Epithelial cell of proximal tubule (primary cell): ENCODE measurements at regions not wholly inside any gene's neighbourhood (a gene's known extent, or its start where the extent isn't known, plus 50 kb on each side); places are given as distances from the start of the nearest gene placed in this dataset.

Source experiments
- DNase-seq: peaks from one replicate; pipeline ENCODE4 v3.0.0-alpha.2; 2011; ENCODE audit warnings: low read depth
- H3K4me3 ChIP-seq: 2 replicates; pipeline ENCODE4 v1.5.1; 2011; ENCODE audit warnings: low read depth, mild to moderate bottlenecking, low read length
- TF ChIP-seq, protein P1 (sequence below): conservative IDR thresholded peaks from 2 replicates; pipeline ENCODE4 v1.5.1; 2012; ENCODE audit warnings: low read depth, mild to moderate bottlenecking, low read length

DNA sequence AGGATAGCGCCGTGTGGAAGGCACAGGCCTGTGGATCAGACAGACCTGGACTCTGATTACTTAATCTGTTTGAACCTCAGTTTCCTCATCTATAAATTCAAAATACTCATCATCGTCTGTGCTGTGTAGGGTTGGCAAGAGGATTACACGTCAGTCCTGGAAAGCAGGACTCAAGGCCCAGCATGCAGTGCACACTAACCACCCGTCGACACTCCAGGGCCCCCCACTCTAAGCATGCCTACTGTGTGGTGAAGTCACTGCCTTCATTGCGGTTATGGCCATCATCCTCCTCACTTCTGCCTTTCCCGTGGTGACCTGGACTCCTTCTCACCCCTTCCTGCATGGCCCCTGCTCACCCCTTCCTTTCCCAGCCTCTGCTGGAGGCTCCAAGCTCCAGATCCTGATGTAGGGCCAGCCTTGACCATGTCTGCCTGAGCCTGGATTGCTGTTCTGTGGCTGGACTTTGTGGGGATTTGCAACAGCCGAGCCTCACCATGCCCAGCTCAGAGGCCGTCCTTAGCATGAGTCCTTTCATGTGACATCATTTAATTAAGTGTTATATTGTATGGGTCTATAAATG lies 1158.0 kb downstream of the TBC1D22A start:
- no peak overlapping the region for H3K4me3 ChIP-seq
- TF ChIP-seq, protein P1, sequence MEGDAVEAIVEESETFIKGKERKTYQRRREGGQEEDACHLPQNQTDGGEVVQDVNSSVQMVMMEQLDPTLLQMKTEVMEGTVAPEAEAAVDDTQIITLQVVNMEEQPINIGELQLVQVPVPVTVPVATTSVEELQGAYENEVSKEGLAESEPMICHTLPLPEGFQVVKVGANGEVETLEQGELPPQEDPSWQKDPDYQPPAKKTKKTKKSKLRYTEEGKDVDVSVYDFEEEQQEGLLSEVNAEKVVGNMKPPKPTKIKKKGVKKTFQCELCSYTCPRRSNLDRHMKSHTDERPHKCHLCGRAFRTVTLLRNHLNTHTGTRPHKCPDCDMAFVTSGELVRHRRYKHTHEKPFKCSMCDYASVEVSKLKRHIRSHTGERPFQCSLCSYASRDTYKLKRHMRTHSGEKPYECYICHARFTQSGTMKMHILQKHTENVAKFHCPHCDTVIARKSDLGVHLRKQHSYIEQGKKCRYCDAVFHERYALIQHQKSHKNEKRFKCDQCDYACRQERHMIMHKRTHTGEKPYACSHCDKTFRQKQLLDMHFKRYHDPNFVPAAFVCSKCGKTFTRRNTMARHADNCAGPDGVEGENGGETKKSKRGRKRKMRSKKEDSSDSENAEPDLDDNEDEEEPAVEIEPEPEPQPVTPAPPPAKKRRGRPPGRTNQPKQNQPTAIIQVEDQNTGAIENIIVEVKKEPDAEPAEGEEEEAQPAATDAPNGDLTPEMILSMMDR, result no peak
- DNase-seq, result no peak

DNA sequence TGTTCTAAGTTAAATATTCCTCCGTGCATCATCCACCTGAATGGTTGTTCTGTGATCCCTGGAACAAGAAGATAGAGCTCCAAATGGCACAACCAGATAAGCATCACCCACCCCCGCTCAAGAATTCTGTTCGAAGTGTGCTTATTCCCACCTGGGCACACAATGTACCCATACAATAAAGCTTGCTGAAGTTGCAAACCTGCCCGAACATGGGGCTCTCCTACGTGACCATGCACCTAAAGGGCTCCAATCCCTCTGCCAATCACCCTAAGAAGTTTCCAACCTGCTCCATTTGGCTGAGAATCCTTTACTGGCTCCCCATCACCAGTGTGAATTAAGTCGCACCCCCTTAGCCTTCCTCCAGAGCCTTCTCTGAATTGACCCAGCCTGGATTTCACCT lies 1157.4 kb downstream of the TBC1D22A start:
- TF ChIP-seq, protein P1, result no peak
- H3K4me3 ChIP-seq, result no peak overlapping the region
- no peak for DNase-seq

DNA sequence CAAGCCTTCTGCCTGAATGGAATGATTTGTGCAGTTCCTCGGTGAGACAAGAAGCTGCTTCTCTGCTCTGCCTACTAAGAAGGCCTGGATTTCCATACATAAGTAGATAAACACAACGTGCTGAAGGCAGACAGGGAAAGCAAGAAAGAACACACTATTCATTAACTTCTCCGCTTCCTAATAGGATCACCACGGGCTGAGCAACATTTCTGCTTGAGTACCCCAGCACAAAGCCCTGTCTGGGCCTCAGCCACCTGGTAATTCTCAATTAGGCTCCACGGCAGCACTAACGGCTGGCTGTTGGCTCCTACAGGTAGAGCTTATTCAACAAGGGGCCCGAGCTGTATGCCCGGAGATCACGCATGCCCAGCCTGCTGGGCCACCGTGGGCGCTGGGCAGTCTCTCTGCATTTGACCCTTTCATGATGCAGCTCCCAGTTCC lies 1156.6 kb downstream of the TBC1D22A start:
- no peak overlapping the region for H3K4me3 ChIP-seq
- DNase-seq, result no peak
- TF ChIP-seq, protein P1, result no peak

DNA sequence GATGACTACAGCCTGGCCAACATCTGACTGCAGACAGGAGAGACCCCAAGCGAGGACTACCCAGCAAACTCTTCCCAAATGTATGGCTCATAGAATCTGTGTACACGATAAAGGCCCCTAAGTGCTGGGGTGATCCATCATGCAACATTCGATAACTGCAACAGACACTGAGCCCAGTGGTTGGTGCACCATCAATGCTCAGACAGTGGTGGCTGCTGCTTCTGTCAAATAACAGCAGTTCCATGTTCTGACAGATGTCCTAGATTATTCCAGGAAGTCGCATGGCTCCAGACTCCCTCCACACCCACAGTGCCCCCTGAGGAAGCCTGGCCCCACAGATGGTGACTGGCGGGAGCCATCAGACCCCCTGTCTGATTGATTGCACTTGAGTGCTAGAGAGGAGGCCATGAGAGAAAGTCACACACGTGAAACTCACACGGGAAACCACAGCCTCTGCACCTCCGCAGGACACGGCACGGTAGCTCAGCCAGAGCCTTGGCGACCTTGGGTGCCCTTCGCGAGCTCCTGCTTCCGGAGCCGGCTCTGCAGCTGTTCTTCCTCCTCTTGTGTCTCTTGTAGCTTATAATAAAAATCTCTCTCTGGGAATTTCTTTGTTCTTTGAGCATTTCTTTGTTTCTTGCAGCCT lies 1155.9 kb downstream of the TBC1D22A start:
- H3K4me3 ChIP-seq, result no peak overlapping the region
- no peak for DNase-seq
- TF ChIP-seq, protein P1, result no peak

DNA sequence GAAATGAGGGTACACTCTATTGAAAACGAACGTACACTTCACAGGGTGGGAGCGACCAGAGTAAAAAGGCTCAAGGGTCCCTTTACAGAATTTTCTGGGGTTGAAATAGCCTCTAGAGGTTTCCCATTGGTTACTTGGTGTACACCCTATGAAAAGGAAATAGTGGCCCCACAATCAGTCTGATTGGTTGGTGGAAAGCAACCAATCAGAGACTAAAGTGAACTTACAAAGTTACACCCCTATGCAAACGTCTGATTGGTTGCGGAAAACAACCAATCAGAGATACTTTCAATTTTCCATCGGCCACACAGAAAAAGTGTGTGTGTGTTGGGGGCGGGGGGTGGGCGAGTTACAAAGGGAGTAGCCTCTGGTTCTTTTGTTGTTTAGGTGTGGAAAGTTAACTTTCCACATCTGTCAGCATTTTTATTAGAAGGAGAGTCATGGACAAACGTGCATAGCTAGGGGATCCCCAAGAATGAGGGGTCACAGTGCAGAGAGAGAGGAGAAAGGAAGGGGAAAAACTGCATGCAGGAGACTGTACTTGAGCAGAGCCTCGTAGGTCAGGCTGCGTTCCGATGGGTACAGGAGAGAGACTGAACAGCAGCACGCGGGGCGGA lies 1152.1 kb downstream of the TBC1D22A start:
- H3K4me3 ChIP-seq, result no peak overlapping the region
- TF ChIP-seq, protein P1, result no peak
- DNase-seq, result no peak

DNA sequence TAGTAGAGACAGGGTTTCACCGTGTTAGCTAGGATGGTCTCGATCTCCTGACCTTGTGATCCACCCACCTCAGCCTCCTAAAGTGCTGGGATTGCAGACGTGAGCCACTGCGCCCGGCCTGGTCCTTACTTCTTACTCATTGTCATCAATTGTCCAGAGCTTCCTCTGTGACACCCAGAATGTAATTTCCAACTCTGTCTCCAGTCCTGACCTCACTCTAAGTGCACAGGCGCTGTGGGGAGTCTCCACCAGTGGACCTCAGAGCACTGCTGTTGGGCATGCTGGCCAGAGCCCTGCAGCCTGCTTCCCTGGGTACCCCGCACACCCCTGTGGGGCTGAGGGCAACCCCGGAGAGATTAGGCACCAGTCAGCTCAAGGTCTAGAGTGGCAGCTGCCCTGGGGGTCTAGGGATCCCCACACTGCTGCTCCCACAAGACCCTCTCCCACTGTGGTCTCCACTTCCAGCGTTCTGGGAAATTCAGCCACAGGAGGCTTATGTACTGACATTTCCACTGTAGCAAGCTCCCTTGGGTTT lies 1140.3 kb downstream of the TBC1D22A start:
- no peak overlapping the region for H3K4me3 ChIP-seq
- no peak for DNase-seq
- TF ChIP-seq, protein P1, result no peak
